ENCODE measurements at regions not wholly inside any gene's neighbourhood (a gene's known extent, or its start where the extent isn't known, plus 50 kb on each side); places are given as distances from the start of the nearest gene placed in this dataset.
A peak's percentile ranks its signal among the peaks of the same experiment; 100 is the strongest.

GRCh38 chr4:188680667-188681063 is 541.4 kb downstream of the TRIML1 start:
- in situ Hi-C loops (cut with MboI; ENCODE audit: low pct_unique_long_range_greater_than_20kb in 2 of 9, low sequenced_read_pairs in 9 of 9, unreplicated experiment in 9 of 9), result no loop called here
- no peak for ATAC-seq (replicated peaks in 6 of 8)
- no peak overlapping the region for H3K27ac ChIP-seq
- peaks cover 0 to 4% of the 10 kb centered on the region in 2 donors for H3K4me1 ChIP-seq (replicated peaks in 1 of 2)
- 17 to 88% (median 82%) methylated on average over 3 to 11 of the region's 14 CpGs; no CpG with 5 or more reads in 4 of the 10 experiments for WGBS, 10 experiments
- H3K4me3 ChIP-seq, result no peak overlapping the region

DNA sequence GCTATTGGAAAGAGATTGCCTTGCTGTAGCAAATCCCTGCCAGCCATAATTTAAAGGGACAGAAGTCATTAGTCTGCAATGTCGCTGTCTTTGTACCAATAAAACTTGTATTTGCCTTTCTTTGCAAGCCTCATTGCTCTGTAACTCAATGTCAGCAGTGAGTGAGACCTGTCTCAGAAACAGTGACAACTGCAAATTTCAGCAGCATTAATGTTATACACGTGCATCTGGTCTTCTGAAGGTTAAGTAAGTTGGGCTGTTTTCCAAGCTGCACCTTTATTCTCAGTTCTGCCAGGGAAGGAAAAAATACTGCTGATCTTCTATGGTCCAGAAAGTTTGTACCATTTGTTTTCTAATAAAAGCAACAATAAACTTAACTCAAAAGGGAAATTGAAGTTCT is 543.1 kb downstream of the TRIML1 start:
- in situ Hi-C loops (cut with MboI; ENCODE audit: low pct_unique_long_range_greater_than_20kb in 2 of 9, low sequenced_read_pairs in 9 of 9, unreplicated experiment in 9 of 9), result no loop called here
- peaks cover 0 to 4% of the 10 kb centered on the region in 2 donors for H3K4me1 ChIP-seq (replicated peaks in 1 of 2)
- 0 to 85% (median 55%) methylated on average over 1 to 2 of the region's 2 CpGs; no CpG with 5 or more reads in 2 of the 10 experiments for whole genome bisulfite sequencing, 10 experiments
- no peak overlapping the region for H3K4me3 ChIP-seq
- H3K27ac ChIP-seq, result no peak overlapping the region
- ATAC-seq (replicated peaks in 6 of 8), result no peak

DNA sequence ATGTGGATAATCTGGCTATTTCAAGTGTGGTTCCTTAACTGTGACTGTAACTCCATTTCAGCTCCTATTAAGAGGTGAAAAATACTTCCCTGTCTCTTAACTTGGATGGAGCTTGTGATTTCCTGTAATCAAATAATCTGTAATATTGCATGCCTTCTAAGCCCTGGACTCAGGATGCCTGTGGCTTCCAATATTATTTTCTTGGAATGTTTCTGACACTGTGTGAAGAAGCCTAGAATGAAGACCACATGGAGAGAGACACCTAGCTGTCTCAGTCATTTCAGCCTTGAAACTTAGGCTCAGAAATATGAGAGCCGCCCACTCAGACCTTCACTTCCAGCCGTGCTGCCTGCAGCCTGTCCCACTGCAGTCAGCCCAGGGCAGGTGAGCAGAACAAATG is 544.3 kb downstream of the TRIML1 start:
- in situ Hi-C loops (cut with MboI; ENCODE audit: low pct_unique_long_range_greater_than_20kb in 2 of 9, low sequenced_read_pairs in 9 of 9, unreplicated experiment in 9 of 9), result no loop called here
- Histone ChIP-seq H3K4me1 (replicated peaks in 1 of 2) (peaks cover 0 to 4% of the 10 kb centered on the region in 2 donors), H3K4me3 (no peak overlapping the region), H3K27ac (no peak overlapping the region)
- ATAC-seq (replicated peaks in 6 of 8), result no peak
- 94 to 100% (median 100%) methylated on average over 1 to 2 of the region's 2 CpGs; no CpG with 5 or more reads in 7 of the 10 experiments for WGBS, 10 experiments

- H3K27ac ChIP-seq, result no peak overlapping the region
- H3K4me3 ChIP-seq, result no peak overlapping the region
- H3K4me1 ChIP-seq (replicated peaks in 1 of 2), result no peaks in the 10 kb centered on the region
- no peak for ATAC-seq (replicated peaks in 6 of 8)
- in situ Hi-C loops (cut with MboI; ENCODE audit: low pct_unique_long_range_greater_than_20kb in 2 of 9, low sequenced_read_pairs in 9 of 9, unreplicated experiment in 9 of 9), result no loop called here
- WGBS, 10 experiments, result 0 to 100% (median 57%) methylated on average over 1 to 2 of the region's 2 CpGs; no CpG with 5 or more reads in 3 of the 10 experiments
Measured at GRCh38 chr4:188688956-188689355, 549.7 kb downstream of the TRIML1 start.

DNA sequence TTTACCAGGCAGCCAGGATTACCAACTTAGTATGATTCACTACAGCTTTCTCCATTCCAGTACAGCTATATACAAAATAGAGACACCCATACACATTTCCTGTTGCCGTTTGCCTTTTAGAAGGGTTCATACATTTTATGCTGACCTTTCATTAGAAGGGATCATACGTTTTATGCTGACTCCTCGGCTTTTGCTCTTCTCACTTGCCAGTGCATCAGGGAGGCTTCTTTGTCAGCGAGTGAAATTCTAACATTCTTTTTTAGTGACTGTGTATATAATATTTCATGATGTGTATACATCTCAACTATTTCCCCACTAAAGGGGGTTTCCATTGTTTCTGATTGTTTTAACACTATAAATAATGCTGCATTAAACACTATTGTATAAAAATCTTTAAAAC is 552.6 kb downstream of the TRIML1 start:
- Histone ChIP-seq H3K27ac (no peak overlapping the region), H3K4me1 (replicated peaks in 1 of 2) (no peaks in the 10 kb centered on the region), H3K4me3 (no peak overlapping the region)
- WGBS, 10 experiments, result 11 to 83% (median 60%) methylated on average over 1 to 4 of the region's 4 CpGs; no CpG with 5 or more reads in 1 of the 10 experiments
- ATAC-seq (replicated peaks in 6 of 8), result no peak
- in situ Hi-C loops (cut with MboI; ENCODE audit: low pct_unique_long_range_greater_than_20kb in 2 of 9, low sequenced_read_pairs in 9 of 9, unreplicated experiment in 9 of 9), result no loop called here

DNA sequence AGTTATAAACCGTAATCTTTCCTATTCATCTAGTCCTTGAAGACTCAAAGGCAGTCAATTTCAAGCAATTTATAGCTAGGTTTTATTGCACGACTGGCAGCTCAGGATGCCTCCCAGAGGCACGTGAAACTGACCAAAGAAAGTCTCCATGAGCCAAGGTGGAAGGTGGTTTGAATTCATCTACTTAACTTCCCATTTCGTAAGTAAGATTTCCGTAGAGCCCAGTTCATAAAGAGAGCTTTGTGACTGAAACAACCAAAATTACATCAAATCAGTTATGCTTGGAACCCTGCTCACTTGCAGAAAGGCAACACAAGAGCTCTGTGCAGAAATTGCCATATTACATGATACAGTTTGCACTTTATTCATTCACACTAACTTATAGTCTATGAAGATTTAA is 556.0 kb downstream of the TRIML1 start:
- in situ Hi-C loops (cut with MboI; ENCODE audit: low pct_unique_long_range_greater_than_20kb in 2 of 9, low sequenced_read_pairs in 9 of 9, unreplicated experiment in 9 of 9), result no loop called here
- 25 to 100% (median 76%) methylated on average over 3 to 5 of the region's 5 CpGs; no CpG with 5 or more reads in 1 of the 10 experiments for WGBS, 10 experiments
- no peak for ATAC-seq (replicated peaks in 6 of 8)
- H3K4me1 ChIP-seq (replicated peaks in 1 of 2), result no peaks in the 10 kb centered on the region
- no peak overlapping the region for H3K4me3 ChIP-seq
- H3K27ac ChIP-seq, result no peak overlapping the region

DNA sequence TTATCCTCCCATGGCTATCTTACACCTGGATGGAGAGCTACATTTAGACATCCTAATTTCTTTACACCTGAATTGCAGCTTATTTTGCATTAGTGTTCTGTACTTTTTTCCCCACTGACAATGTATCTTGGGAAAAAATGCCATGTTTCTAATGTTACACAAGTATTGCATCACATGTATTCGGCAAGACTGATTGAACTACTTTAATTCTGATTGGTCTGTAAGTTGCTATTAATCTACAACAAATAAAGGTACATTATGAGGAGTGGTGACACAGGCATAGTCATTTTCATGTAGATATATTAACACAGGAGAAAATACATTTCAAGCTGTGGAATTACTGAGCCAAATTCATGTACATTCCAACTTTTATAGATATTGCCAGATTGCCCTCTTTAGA is 558.0 kb downstream of the TRIML1 start:
- H3K4me1 ChIP-seq (replicated peaks in 1 of 2), result no peaks in the 10 kb centered on the region
- no peak overlapping the region for H3K4me3 ChIP-seq
- H3K27ac ChIP-seq, result no peak overlapping the region
- 0 to 100% (median 60%) methylated on average over 1 of the region's 1 CpG; no CpG with 5 or more reads in 1 of the 10 experiments for WGBS, 10 experiments
- in situ Hi-C loops (cut with MboI; ENCODE audit: low pct_unique_long_range_greater_than_20kb in 2 of 9, low sequenced_read_pairs in 9 of 9, unreplicated experiment in 9 of 9), result no loop called here
- peak in 3 of 8 experiments; percentile 37 to 72 (median 61) for ATAC-seq (replicated peaks in 6 of 8)

GRCh38 chr4:188701952-188702351 is 562.7 kb downstream of the TRIML1 start:
- Histone ChIP-seq H3K4me1 (replicated peaks in 1 of 2) (peaks cover 0 to 5% of the 10 kb centered on the region in 2 donors), H3K4me3 (no peak overlapping the region), H3K27ac (no peak overlapping the region)
- 39 to 100% (median 92%) methylated on average over 1 to 4 of the region's 4 CpGs; no CpG with 5 or more reads in 2 of the 10 experiments for WGBS, 10 experiments
- in situ Hi-C loops (cut with MboI; ENCODE audit: low pct_unique_long_range_greater_than_20kb in 2 of 9, low sequenced_read_pairs in 9 of 9, unreplicated experiment in 9 of 9), result no loop called here
- ATAC-seq (replicated peaks in 6 of 8), result no peak

GRCh38 chr4:188704288-188704687 is 565.0 kb downstream of the TRIML1 start:
- Histone ChIP-seq H3K4me1 (replicated peaks in 1 of 2) (peaks cover 0 to 5% of the 10 kb centered on the region in 2 donors), H3K4me3 (no peak overlapping the region), H3K27ac (no peak overlapping the region)
- no peak for ATAC-seq (replicated peaks in 6 of 8)
- 2 to 100% (median 88%) methylated on average over 2 to 5 of the region's 5 CpGs; no CpG with 5 or more reads in 1 of the 10 experiments for WGBS, 10 experiments
- in situ Hi-C loops (cut with MboI; ENCODE audit: low pct_unique_long_range_greater_than_20kb in 2 of 9, low sequenced_read_pairs in 9 of 9, unreplicated experiment in 9 of 9), result no loop called here

DNA sequence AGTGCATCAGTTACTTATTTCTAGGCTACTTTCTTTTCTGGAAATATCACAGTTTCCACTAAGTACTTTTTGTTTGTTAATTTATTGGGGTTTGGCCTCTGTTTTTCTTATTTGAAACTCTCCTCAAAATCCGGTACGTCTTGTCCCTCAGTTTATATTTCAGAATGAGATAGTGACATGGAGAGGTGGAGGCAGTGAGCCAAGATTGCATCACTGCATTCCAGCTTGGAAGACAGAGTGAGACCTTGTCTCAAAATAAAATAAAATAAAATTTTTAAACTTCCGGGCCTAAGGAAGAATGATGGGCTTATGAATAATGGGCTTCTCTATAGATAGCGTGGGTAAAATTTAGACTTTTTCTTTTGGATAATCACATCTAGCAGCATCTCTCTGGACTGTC is 567.8 kb downstream of the TRIML1 start:
- Histone ChIP-seq H3K4me1 (replicated peaks in 1 of 2) (peaks cover 0 to 5% of the 10 kb centered on the region in 2 donors), H3K27ac (no peak overlapping the region), H3K4me3 (no peak overlapping the region)
- ATAC-seq (replicated peaks in 6 of 8), result no peak
- in situ Hi-C loops (cut with MboI; ENCODE audit: low pct_unique_long_range_greater_than_20kb in 2 of 9, low sequenced_read_pairs in 9 of 9, unreplicated experiment in 9 of 9), result no loop called here
- WGBS, 10 experiments, result 17 to 100% (median 91%) methylated on average over 1 to 4 of the region's 4 CpGs; no CpG with 5 or more reads in 1 of the 10 experiments

GRCh38 chr4:188714501-188714900 is 575.3 kb downstream of the TRIML1 start:
- WGBS, 10 experiments, result 0 to 88% (median 57%) methylated on average over 1 to 2 of the region's 2 CpGs; no CpG with 5 or more reads in 1 of the 10 experiments
- Histone ChIP-seq H3K4me3 (no peak overlapping the region), H3K27ac (no peak overlapping the region), H3K4me1 (replicated peaks in 1 of 2) (no peaks in the 10 kb centered on the region)
- no peak for ATAC-seq (replicated peaks in 6 of 8)
- in situ Hi-C loops (cut with MboI; ENCODE audit: low pct_unique_long_range_greater_than_20kb in 2 of 9, low sequenced_read_pairs in 9 of 9, unreplicated experiment in 9 of 9), result no loop called here

GRCh38 chr4:188714907-188715306 is 575.7 kb downstream of the TRIML1 start:
- Histone ChIP-seq H3K27ac (no peak overlapping the region), H3K4me3 (no peak overlapping the region), H3K4me1 (replicated peaks in 1 of 2) (no peaks in the 10 kb centered on the region)
- in situ Hi-C loops (cut with MboI; ENCODE audit: low pct_unique_long_range_greater_than_20kb in 2 of 9, low sequenced_read_pairs in 9 of 9, unreplicated experiment in 9 of 9), result no loop called here
- no peak for ATAC-seq (replicated peaks in 6 of 8)
- WGBS, 10 experiments, result 0 to 100% (median 82%) methylated on average over 1 to 3 of the region's 3 CpGs; no CpG with 5 or more reads in 1 of the 10 experiments

GRCh38 chr4:188717661-188718060 is 578.4 kb downstream of the TRIML1 start:
- no peak overlapping the region for H3K4me3 ChIP-seq
- ATAC-seq (replicated peaks in 6 of 8), result no peak
- H3K4me1 ChIP-seq (replicated peaks in 1 of 2), result no peaks in the 10 kb centered on the region
- WGBS, 10 experiments, result 6 to 100% (median 76%) methylated on average over 2 of the region's 2 CpGs
- in situ Hi-C loops (cut with MboI; ENCODE audit: low pct_unique_long_range_greater_than_20kb in 2 of 9, low sequenced_read_pairs in 9 of 9, unreplicated experiment in 9 of 9), result no loop called here
- H3K27ac ChIP-seq, result no peak overlapping the region

GRCh38 chr4:188719794-188720193 is 580.6 kb downstream of the TRIML1 start:
- WGBS, 10 experiments, result 55 to 100% (median 96%) methylated on average over 1 of the region's 1 CpG; no CpG with 5 or more reads in 4 of the 10 experiments
- in situ Hi-C loops (cut with MboI; ENCODE audit: low pct_unique_long_range_greater_than_20kb in 2 of 9, low sequenced_read_pairs in 9 of 9, unreplicated experiment in 9 of 9), result no loop called here
- Histone ChIP-seq H3K4me3 (no peak overlapping the region), H3K4me1 (replicated peaks in 1 of 2) (no peaks in the 10 kb centered on the region), H3K27ac (no peak overlapping the region)
- ATAC-seq (replicated peaks in 6 of 8), result no peak

Data from motor neuron (in vitro differentiated cells).